ENCODE measurements at regions not wholly inside any gene's neighbourhood (a gene's known extent, or its start where the extent isn't known, plus 50 kb on each side); places are given as distances from the start of the nearest gene placed in this dataset.
A peak's percentile ranks its signal among the peaks of the same experiment; 100 is the strongest.

DNA sequence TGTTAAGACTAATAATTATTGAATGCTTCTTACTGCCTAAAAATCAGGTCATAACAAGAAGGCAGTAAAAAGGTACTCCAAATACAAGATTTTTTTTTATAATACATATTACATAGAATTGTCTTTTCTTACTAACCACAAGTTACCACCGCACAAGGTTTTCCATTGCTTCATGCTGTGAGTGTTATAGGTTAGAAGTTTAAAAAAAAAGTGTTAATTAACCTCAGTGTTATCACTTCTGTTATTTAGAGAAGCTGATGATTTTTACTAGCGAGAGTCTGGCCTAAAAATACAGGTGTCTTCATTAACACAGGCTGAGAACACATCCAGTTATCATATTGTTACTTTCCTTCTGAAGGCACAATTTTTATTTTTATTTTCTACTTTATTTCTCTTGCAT is 1281.9 kb upstream of the CELF2 start:
- no peak for DNase-seq

DNA sequence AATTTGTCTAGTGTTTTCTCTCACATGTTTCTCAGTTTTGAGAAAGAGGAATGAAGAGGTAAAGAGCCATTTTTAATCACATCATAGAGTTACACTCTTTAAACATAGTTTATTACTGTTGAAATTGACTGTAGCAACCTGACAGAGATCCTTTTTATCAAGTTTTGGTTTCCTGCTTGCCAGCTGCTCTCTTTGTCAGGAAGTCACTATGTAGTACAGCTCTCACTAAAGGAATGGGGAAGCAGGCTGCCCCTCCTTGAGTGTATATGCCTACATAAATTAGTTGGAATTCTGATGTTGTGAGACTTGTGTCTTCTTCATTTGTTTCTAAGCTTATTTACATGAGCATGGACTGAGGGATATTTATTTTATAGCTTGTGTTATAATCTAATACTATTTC is 1274.0 kb upstream of the CELF2 start:
- DNase-seq: no peak

DNA sequence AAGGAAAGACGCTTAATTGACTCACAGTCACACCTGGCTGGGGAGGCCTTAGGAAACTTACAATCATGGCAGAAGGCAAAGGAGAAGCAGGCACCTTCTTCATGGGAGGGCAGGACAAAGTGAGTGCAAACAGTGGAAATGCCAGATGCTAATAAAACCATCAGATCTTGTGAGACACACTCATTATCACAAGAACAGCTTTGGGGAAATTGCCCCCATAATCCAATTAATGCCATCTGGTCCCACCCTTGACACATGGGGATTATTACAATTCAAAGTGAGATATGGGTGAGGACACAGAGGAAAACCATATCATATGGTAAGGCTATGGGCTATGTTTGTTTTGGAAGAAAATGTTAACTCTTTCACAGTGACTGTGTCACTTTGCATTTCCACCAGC is 1272.5 kb upstream of the CELF2 start:
- no peak for DNase-seq

DNA sequence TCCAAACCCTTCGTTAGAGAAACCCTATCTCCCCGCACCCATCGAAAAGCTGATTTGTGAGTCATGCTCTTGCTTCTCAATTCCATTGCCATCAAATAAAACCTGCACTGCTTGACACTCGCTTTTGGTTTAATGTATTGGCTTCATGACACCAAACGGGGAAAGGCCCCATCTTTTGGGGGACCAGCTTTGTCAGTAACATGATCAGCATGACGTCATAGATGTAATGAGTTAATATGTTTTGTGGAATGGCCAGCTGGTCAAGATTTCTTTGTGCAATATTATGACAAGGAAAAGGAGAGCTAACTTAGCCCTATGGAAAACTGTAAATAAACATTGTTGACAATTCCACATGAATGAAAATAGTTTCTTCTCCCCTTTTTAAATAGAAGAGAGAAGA is 1260.5 kb upstream of the CELF2 start:
- no peak for DNase-seq

- DNase-seq: no peak
These were observed 1258.1 kb upstream of the CELF2 start for GRCh38 chr10:9759596-9759995.

- DNase-seq: no peak
These were observed 1254.6 kb upstream of the CELF2 start for GRCh38 chr10:9762966-9763656.

DNA sequence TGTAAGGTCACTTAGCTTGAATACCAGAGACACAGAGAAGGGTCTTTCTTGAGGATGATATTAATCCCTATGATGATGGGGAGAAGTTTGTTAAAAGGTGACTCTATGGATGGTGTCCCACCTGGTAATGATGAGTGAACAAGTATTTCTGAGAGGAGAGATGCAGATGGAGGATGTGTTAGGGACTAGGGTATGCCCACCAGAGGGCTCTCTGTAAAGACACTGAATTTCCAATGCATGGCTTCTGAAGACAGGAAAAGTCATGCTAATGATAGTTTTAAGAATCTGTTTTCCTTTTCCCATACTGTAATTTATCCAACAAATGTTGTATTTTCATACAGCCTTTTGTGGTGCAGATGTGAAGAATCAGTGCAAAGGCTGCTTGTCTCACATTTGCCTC is 1250.9 kb upstream of the CELF2 start:
- DNase-seq: no peak

DNA sequence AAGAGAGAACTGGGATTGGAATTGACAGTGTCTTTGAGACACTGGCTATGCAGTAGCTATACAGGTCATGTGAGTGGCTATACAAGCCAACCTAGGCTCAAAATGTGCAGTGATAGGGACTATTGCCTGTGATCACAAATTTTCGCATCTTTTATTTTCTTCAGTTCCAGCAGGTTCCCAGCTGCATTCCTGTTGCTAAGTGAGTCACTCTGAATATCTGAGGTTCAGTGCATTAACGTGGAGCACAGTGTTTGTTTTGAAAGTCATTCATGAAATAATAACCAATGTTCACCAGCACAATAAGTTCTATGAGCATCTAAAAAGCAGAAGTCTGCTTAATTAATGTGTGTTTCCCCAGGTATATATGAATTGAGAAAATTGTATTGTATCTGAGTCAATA is 1236.0 kb upstream of the CELF2 start:
- DNase-seq: no peak

GRCh38 chr10:9786101-9786500 is 1231.6 kb upstream of the CELF2 start:
- DNase-seq: no peak

GRCh38 chr10:9786576-9786975 is 1231.1 kb upstream of the CELF2 start:
- DNase-seq: no peak

- no peak for DNase-seq
These were observed 1227.7 kb upstream of the CELF2 start for GRCh38 chr10:9789996-9790395.

DNA sequence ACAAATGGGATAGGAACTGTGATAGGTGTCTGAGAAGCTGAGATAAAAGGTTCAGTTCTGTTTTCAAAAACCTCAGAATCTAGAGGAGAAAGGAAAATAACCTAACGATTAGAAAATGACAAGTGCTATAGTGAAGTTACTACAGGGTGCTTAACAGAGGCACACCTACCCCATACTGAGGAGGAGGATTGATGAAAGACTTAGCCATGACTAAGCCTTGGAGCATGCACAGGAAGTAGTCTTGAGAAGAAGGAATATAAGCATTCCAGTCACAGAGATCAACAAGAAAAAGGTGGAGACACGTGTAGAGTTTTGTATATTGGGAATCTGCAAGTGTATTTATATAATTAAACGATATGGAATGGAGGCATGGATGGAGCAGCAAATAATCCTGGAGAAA is 1225.5 kb upstream of the CELF2 start:
- DNase-seq: no peak

DNA sequence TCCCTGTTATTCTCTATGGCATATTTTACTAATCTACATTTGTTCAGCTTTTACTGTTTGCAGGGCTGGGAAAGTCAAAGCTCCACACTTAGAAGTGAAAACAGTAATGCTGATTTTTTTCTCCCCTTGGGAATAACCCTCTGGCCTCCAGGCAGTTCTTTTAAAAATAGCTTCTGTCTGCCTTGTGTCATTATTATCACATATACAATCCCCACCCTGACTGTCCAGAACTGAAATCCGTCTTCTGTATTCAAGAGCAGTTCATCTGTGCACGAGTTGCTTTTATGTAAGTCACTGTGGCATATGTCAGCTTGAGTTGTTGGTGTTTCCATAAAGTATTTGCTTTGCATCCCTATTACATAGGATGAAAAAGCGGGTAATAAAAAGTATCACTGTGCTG is 1221.1 kb upstream of the CELF2 start:
- DNase-seq: no peak

DNA sequence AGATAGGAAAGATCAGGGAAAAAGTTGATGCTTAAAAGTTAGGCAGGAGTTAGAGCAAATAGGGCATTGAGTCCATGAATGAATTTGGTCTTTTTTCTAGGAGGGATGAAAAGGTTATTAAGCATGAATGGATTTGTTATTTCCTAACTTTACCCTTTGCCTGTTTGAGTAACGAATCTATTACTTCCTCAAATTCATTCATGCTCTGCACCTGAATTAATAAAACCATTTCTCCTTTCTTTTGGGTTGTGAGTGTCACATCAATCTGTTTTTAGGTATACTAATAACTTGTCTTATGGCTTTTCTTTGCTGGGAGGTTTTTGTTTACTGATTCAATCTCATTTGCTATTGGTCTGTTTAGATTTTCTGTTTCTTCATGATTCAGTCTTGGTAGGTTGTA is 1217.7 kb upstream of the CELF2 start:
- DNase-seq: no peak

- no peak for DNase-seq
These were observed 1217.1 kb upstream of the CELF2 start for GRCh38 chr10:9800571-9800970.

- no peak for DNase-seq
These were observed 1209.8 kb upstream of the CELF2 start for GRCh38 chr10:9807846-9808245.

- no peak for DNase-seq
These were observed 1206.1 kb upstream of the CELF2 start for GRCh38 chr10:9811601-9812000.

- no peak for DNase-seq
These were observed 1203.3 kb upstream of the CELF2 start for GRCh38 chr10:9814285-9814864.

DNA sequence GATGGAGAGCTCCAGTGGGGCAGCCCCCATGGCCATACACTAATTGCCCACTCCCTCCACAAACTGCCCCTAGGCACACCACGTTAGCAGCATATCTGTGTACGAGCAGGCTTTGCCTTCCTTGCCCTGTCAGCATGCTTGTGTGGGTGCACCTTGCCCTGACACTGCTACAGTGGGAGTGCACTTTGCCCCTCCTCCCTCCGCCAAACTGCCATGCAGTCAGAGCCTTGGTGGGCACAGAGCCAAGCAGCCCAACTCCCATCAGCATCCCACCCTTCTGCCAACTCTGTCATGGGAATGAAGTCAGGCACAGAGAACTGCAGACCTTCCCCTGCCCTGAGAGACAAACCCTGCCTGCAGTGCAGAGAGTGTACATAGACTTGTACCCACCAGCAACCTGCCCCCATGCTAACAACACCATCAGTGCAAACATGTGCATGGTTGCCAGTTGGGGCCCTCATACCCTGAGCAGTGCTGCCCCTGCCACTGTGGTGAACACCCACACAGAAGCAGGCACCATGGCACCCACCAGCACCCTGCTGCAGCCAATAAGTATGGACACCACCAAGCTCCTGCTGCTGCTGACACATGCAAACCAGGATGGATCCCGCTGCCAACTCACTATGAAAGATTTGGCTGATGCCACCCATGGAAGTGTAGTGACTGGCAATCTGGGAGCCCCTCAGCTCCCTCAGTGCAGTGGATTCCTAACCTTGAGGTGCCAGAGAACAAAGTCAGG is 1197.7 kb upstream of the CELF2 start:
- no peak for DNase-seq

DNA sequence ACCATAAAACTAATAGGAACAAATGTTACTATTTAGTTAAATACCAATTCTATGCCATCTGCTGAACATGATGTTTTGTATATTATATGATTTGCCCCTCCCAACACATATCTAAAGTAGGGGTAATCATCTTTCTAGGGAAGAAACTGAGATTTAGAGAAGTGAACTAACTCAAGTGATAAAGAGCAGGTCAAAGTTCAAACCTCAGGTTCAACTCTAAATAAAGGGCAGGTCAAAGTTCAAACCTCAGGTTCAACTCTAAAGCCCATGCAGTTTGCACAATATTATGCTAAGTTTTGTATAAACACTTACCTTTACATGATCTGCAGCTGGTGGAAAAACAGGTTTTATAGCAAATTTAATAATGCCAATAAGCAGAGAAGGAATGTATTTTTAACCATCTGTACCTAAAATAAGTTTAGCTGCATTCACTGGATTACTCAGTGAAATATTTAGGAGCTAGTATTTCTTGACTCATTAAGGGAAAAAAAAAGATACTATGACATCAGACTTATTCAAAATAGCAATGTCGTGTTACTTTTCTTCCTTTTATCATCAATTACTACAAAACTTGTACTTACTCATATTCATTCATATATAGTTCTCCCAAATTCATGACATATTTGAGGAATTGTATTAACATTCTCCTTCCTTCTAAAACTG is 1194.3 kb upstream of the CELF2 start:
- no peak for DNase-seq

DNA sequence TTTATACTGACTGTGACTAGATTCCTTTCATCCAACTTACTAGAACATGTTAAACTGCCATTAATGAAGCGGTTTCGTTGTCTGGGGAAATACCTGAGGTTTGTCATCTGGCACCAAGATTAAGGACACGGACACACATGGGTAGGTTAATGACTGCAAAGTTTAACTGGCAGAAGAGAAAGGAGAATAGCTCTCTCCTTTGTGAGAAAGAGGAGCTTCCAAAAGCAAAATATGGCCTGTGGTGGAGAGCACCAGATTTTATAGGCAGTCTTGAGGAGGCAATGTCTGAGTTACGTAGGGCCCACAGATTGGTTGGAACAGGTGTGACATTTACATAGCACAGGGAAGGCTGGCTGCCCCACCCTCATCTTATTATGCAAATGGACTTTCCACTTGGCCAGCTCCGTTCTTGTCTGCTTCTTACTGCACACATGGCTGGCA is 1193.0 kb upstream of the CELF2 start:
- DNase-seq: no peak

- DNase-seq: no peak
These were observed 1192.1 kb upstream of the CELF2 start for GRCh38 chr10:9825491-9826018.

- DNase-seq: no peak
These were observed 1189.6 kb upstream of the CELF2 start for GRCh38 chr10:9828110-9828509.

DNA sequence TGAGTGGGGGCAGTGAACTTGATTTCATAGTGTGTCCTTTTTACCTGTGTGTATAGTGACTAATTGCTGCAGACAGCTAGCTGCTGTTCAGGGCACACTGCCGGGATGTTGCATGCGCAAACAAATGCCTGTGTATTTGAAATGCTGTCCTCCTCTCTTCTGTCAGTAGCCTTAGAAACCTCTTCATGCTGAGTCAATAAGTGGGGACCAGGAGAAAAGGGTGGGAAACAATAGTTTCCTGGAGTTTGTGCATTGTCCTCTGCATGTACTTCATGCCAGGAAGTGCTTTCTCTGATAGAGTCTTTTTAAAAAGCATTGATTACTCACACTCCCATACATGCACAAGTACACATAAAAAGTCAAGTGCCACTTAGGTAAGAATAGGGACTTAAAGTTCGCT is 1183.7 kb upstream of the CELF2 start:
- DNase-seq: peak in 2 of 3 experiments; percentile 2 to 69

Measured in NCI-H1417 (cell line).